HCT116 (cell line): ENCODE measurements at regions not wholly inside any gene's neighbourhood (a gene's known extent, or its start where the extent isn't known, plus 50 kb on each side); places are given as distances from the start of the nearest gene placed in this dataset.

ENCODE experiments used
- ATAC-seq: fragments of 200-7000 bp; cut with Tn5 transposase; 2 replicates; pipeline ENCODE4 v1.9.1; 2020; ENCODE audit warnings: mild to moderate bottlenecking, moderate library complexity
- BruUV-seq: library from RNA; stranded (reverse); fragments of 400-500 nt; replicated peaks from 2 replicates; lab custom pipeline; 2021; lab: Mats Ljungman, UMichigan
- CTCF ChIA-PET: fragments of 300-600 bp; sonication (Branson Sonifier 250); formaldehyde crosslinking; loops from one replicate; lab custom pipeline; 2021; ENCODE audit warnings: antibody characterized with exemption; lab: Charles Lee
- POLR2A ChIA-PET: fragments of 300-600, 350-600 bp; sonication (Branson Sonifier 250); formaldehyde crosslinking; loops from one replicate; lab custom pipeline; 2021; ENCODE audit warnings: antibody characterized with exemption; lab: Charles Lee
- RAD21 ChIA-PET, 2 experiments: fragments of 300-600 bp; sonication (Branson Sonifier 250); formaldehyde crosslinking; loops; one replicate each; lab custom pipeline; 2023; ENCODE audit warnings: low total read pairs in 2 of 2; ENCODE audit not compliant: uncharacterized antibody in 2 of 2, unreplicated experiment in 2 of 2, low non-redundant PET in 1 of 2; lab: Charles Lee
- DNase-seq: peaks from one replicate; pipeline ENCODE4 v3.0.0-alpha.2; 2010; ENCODE audit warnings: low read depth, low spot score
- H2AFZ ChIP-seq: fragments of 200-600 bp; shearing (Covaris generic), sonication (generic); 2 replicates; pipeline ENCODE4 v1.6.1; 2017; ENCODE audit warnings: low read depth, mixed run types, mixed read lengths, antibody characterized with exemption, low read length; ENCODE audit not compliant: poor library complexity, severe bottlenecking
- H3K27ac ChIP-seq: 2 replicates; pipeline ENCODE4 v1.5.1; 2012; ENCODE audit warnings: low read depth, low read length
- H3K27me3 ChIP-seq: fragments of 200-600 bp; sonication (generic); 2 replicates; pipeline ENCODE4 v1.6.1; 2016; ENCODE audit warnings: mixed run types, low read length, mixed read lengths; ENCODE audit not compliant: insufficient read depth
- H3K36me3 ChIP-seq, 2 experiments: fragments of 200-500 bp in 1 of 2; fragments of 200-600 bp in 1 of 2; sonication (Bioruptor generic) in 1 of 2; sonication (generic) in 1 of 2; 2 replicates each; pipeline versions ENCODE4 v1.5.1 to v1.6.1; 2014 to 2016; ENCODE audit warnings: low read length in 2 of 2, inconsistent platforms in 1 of 2, mixed read lengths in 1 of 2, mixed run types in 1 of 2; ENCODE audit not compliant: insufficient read depth in 2 of 2, control insufficient read depth in 1 of 2
- H3K4me1 ChIP-seq, 2 experiments: fragments of 200-600 bp in 1 of 2; sonication (generic) in 1 of 2; 2 replicates each; pipeline versions ENCODE4 v1.5.1 to v1.6.1; 2012 to 2017; ENCODE audit warnings: low read length in 2 of 2, inconsistent platforms in 1 of 2, mild to moderate bottlenecking in 1 of 2, mixed read lengths in 1 of 2, mixed run types in 1 of 2, moderate library complexity in 1 of 2; ENCODE audit not compliant: insufficient read depth in 2 of 2, control insufficient read depth in 1 of 2
- H3K4me2 ChIP-seq: fragments of 200-600 bp; sonication (generic); 2 replicates; pipeline ENCODE4 v1.6.1; 2017; ENCODE audit warnings: mixed run types, low read length, mixed read lengths
- H3K4me3 ChIP-seq, 2 experiments: fragments of 200-600 bp in 1 of 2; sonication (generic) in 1 of 2; replicated peaks in 1 of 2; 2 replicates each; pipeline ENCODE4 v1.5.1; 2011 to 2016; ENCODE audit warnings: low read length in 2 of 2, control low read depth in 1 of 2, low read depth in 1 of 2, mild to moderate bottlenecking in 1 of 2, mixed read lengths in 1 of 2, mixed run types in 1 of 2
- H3K79me2 ChIP-seq: fragments of 200-600 bp; sonication (generic); 2 replicates; pipeline ENCODE4 v1.6.1; 2017; ENCODE audit warnings: mild to moderate bottlenecking, mixed run types, low read length, moderate library complexity, mixed read lengths; ENCODE audit not compliant: insufficient read depth
- H3K9ac ChIP-seq: fragments of 200-600 bp; sonication (generic); 2 replicates; pipeline ENCODE4 v1.6.1; 2016; ENCODE audit warnings: low read length, mixed read lengths
- H3K9me2 ChIP-seq: fragments of 200-600 bp; sonication (generic), shearing (Covaris generic); 2 replicates; pipeline ENCODE4 v1.6.1; 2017; ENCODE audit warnings: mixed run types, mild to moderate bottlenecking, moderate library complexity; ENCODE audit not compliant: insufficient read depth
- H3K9me3 ChIP-seq, 2 experiments: fragments of 200-500 bp in 1 of 2; fragments of 200-600 bp in 1 of 2; sonication (Bioruptor generic) in 1 of 2; sonication (generic) in 1 of 2; 2 replicates each; pipeline ENCODE4 v1.6.1; 2014 to 2017; ENCODE audit warnings: low read length in 2 of 2, mixed read lengths in 2 of 2, inconsistent platforms in 1 of 2, low read depth in 1 of 2, mild to moderate bottlenecking in 1 of 2, mixed run types in 1 of 2, moderate library complexity in 1 of 2; ENCODE audit not compliant: control insufficient read depth in 1 of 2, insufficient read depth in 1 of 2
- H4K20me1 ChIP-seq: fragments of 200-600 bp; sonication (generic), shearing (Covaris generic); 2 replicates; pipeline ENCODE4 v1.6.1; 2017; ENCODE audit warnings: mixed run types, mild to moderate bottlenecking, moderate library complexity; ENCODE audit not compliant: insufficient read depth
- ATF3 ChIP-seq: IDR thresholded peaks from 2 replicates; pipeline ENCODE4 v1.6.1; 2012
- CBX3 ChIP-seq: IDR thresholded peaks from 2 replicates; pipeline ENCODE4 v1.6.1; 2012; ENCODE audit warnings: low read depth
- CEBPB ChIP-seq: IDR thresholded peaks from 2 replicates; pipeline ENCODE4 v1.6.1; 2012; ENCODE audit warnings: low read depth
- CTCF ChIP-seq, 3 experiments: fragments of 200-600 bp in 1 of 3; sonication (generic) in 1 of 3; IDR thresholded peaks in 2 of 3; conservative IDR thresholded peaks in 1 of 3; 2 replicates each; pipeline ENCODE4 v1.5.1; 2012 to 2017; ENCODE audit warnings: low read depth in 2 of 3, low read length in 2 of 3, antibody characterized with exemption in 1 of 3, borderline replicate concordance in 1 of 3, control low read depth in 1 of 3, mild to moderate bottlenecking in 1 of 3, mixed read lengths in 1 of 3, mixed run types in 1 of 3, moderate library complexity in 1 of 3; ENCODE audit not compliant: insufficient read depth in 1 of 3
- EGR1 ChIP-seq: IDR thresholded peaks from 2 replicates; pipeline ENCODE4 v1.6.1; 2012; ENCODE audit warnings: low read depth
- EZH2 ChIP-seq: fragments of 200-600 bp; sonication (generic); IDR thresholded peaks from 2 replicates; pipeline ENCODE4 v1.6.1; 2017; ENCODE audit warnings: antibody characterized with exemption, mixed run types
- EZH2phosphoT487 ChIP-seq: fragments of 200-600 bp; IDR thresholded peaks from 2 replicates; pipeline ENCODE4 v1.6.1; 2018; ENCODE audit warnings: antibody characterized with exemption, borderline replicate concordance
- JUND ChIP-seq: IDR thresholded peaks from 2 replicates; pipeline ENCODE4 v1.6.1; 2012
- MAX ChIP-seq: IDR thresholded peaks from 2 replicates; pipeline ENCODE4 v1.6.1; 2012
- POLR2A ChIP-seq: IDR thresholded peaks from 2 replicates; pipeline ENCODE4 v1.7.0; 2011; ENCODE audit warnings: borderline replicate concordance; ENCODE audit not compliant: insufficient read depth, insufficient read length; ENCODE audit errors: extremely low read depth
- RAD21 ChIP-seq: IDR thresholded peaks from 2 replicates; pipeline ENCODE4 v1.6.1; 2012; ENCODE audit warnings: low read depth, mild to moderate bottlenecking
- REST ChIP-seq: IDR thresholded peaks from 2 replicates; pipeline ENCODE4 v1.6.1; 2012; ENCODE audit warnings: low read depth
- SRF ChIP-seq: IDR thresholded peaks from 2 replicates; pipeline ENCODE4 v1.6.1; 2012; ENCODE audit warnings: low read depth
- TCF7L2 ChIP-seq: IDR thresholded peaks from 2 replicates; pipeline ENCODE4 v1.7.0; 2011; ENCODE audit warnings: borderline replicate concordance, inconsistent platforms; ENCODE audit not compliant: insufficient read depth, insufficient read length; ENCODE audit errors: extremely low read depth
- ZFX ChIP-seq: fragments of 450-650 bp; IDR thresholded peaks from 2 replicates; pipeline ENCODE4 v1.6.1; 2017
- ZNF274 ChIP-seq: fragments of 200-500 bp; sonication (Bioruptor generic); IDR thresholded peaks from 2 replicates; pipeline ENCODE4 v1.6.1; 2014; ENCODE audit warnings: mild to moderate bottlenecking, low read depth, low read length, inconsistent platforms
- intact Hi-C: fragments of 100-400 bp; cut with micrococcal nuclease; formaldehyde crosslinking; loops from 2 replicates; pipeline ENCODE4 v1.10.0; 2022

- H3K9ac ChIP-seq: no peak overlapping the region
- H3K27ac ChIP-seq: no peak overlapping the region
- H3K9me2 ChIP-seq: no peaks in the 10 kb centered on the region
- BruUV-seq: no TSS peak
- no peak for ATAC-seq
- no peaks in the 10 kb centered on the region for H3K79me2 ChIP-seq
- CTCF ChIA-PET: no interaction called here
- no peak overlapping the region for H3K4me2 ChIP-seq
- no peak overlapping the region for H2AFZ ChIP-seq
- RAD21 ChIA-PET: no interaction called here
- no peaks in the 10 kb centered on the region for H3K36me3 ChIP-seq
- H3K9me3 ChIP-seq: no peaks in the 10 kb centered on the region
- TF ChIP-seq TCF7L2: no peak
- TF ChIP-seq EZH2phosphoT487: no peak
- no peak for TF ChIP-seq ZFX
- no peak for TF ChIP-seq EZH2
- TF ChIP-seq POLR2A: no peak
- no peak for TF ChIP-seq RAD21
- no peak for TF ChIP-seq EGR1
- no peak for TF ChIP-seq MAX
- no peak for TF ChIP-seq CEBPB
- TF ChIP-seq ZNF274: no peak
- no peak for TF ChIP-seq ATF3
- TF ChIP-seq REST: no peak
- TF ChIP-seq CTCF (IDR thresholded peaks at IDR 0.05 in 2 of 3, conservative IDR thresholded peaks at IDR 0.05 in 1 of 3; ENCODE audit: borderline replicate concordance in 1 of 3, insufficient read depth in 1 of 3, low read depth in 2 of 3, low read length in 2 of 3): no peak
- TF ChIP-seq CBX3: no peak
- TF ChIP-seq JUND: no peak
- TF ChIP-seq SRF: no peak
- intact Hi-C loops: no loop called here
- no peak overlapping the region for H3K4me3 ChIP-seq
- POLR2A ChIA-PET: no interaction called here
- H3K27me3 ChIP-seq: peaks cover 67% of the 10 kb centered on the region
- H4K20me1 ChIP-seq: no peaks in the 10 kb centered on the region
- DNase-seq: no peak
- H3K4me1 ChIP-seq: no peaks in the 10 kb centered on the region
These were observed 170.0 kb downstream of the NR2F2 start for GRCh38 chr15:96500508-96500907.
